ENCODE measurements at regions not wholly inside any gene's neighbourhood (a gene's known extent, or its start where the extent isn't known, plus 50 kb on each side); places are given as distances from the start of the nearest gene placed in this dataset.
A peak's percentile ranks its signal among the peaks of the same experiment; 100 is the strongest.

GRCh38 chr1:116230712-116231111, 119.5 kb downstream of the MAB21L3 start:
- no peak for DNase-seq (ENCODE audit: extremely low spot score, insufficient read length, low read depth)
- FAIRE-seq = no peak

GRCh38 chr1:116231752-116232151, 120.6 kb downstream of the MAB21L3 start:
- no peak for FAIRE-seq
- no peak for DNase-seq (ENCODE audit: extremely low spot score, insufficient read length, low read depth)

GRCh38 chr1:116232989-116233514, 121.9 kb downstream of the MAB21L3 start:
- DNase-seq (ENCODE audit: extremely low spot score, insufficient read length, low read depth) = no peak
- FAIRE-seq = no peak

GRCh38 chr1:116234429-116234828, 123.2 kb downstream of the MAB21L3 start:
- FAIRE-seq (no peak), DNase-seq (ENCODE audit: extremely low spot score, insufficient read length, low read depth) (no peak)

- no peak for FAIRE-seq
- DNase-seq (ENCODE audit: extremely low spot score, insufficient read length, low read depth) = no peak
These were observed 128.7 kb downstream of the MAB21L3 start for GRCh38 chr1:116239916-116240315.

GRCh38 chr1:116242741-116243140, 130.3 kb upstream of the ATP1A1 start:
- DNase-seq (ENCODE audit: extremely low spot score, insufficient read length, low read depth) (no peak), FAIRE-seq (no peak)

- FAIRE-seq (no peak), DNase-seq (ENCODE audit: extremely low spot score, insufficient read length, low read depth) (no peak)
These were observed 129.6 kb upstream of the ATP1A1 start for GRCh38 chr1:116243333-116244054.

- no peak for DNase-seq (ENCODE audit: extremely low spot score, insufficient read length, low read depth)
- no peak for FAIRE-seq
These were observed 126.9 kb upstream of the ATP1A1 start for GRCh38 chr1:116246174-116246573.

- FAIRE-seq = no peak
- DNase-seq (ENCODE audit: extremely low spot score, insufficient read length, low read depth) = no peak
These were observed 120.8 kb upstream of the ATP1A1 start for GRCh38 chr1:116252271-116252670.

- FAIRE-seq (no peak), DNase-seq (ENCODE audit: extremely low spot score, insufficient read length, low read depth) (no peak)
These were observed 120.3 kb upstream of the ATP1A1 start for GRCh38 chr1:116252785-116253184.

- no peak for DNase-seq (ENCODE audit: extremely low spot score, insufficient read length, low read depth)
- no peak for FAIRE-seq
These were observed 119.3 kb upstream of the ATP1A1 start for GRCh38 chr1:116253566-116254382.

GRCh38 chr1:116254776-116255175, 118.3 kb upstream of the ATP1A1 start:
- FAIRE-seq (no peak), DNase-seq (ENCODE audit: extremely low spot score, insufficient read length, low read depth) (no peak)

GRCh38 chr1:116255486-116256285, 117.4 kb upstream of the ATP1A1 start:
- DNase-seq (ENCODE audit: extremely low spot score, insufficient read length, low read depth) (no peak), FAIRE-seq (no peak)

- no peak for DNase-seq (ENCODE audit: extremely low spot score, insufficient read length, low read depth)
- no peak for FAIRE-seq
These were observed 116.8 kb upstream of the ATP1A1 start for GRCh38 chr1:116256286-116256649.

GRCh38 chr1:116256875-116257274, 116.2 kb upstream of the ATP1A1 start:
- DNase-seq (ENCODE audit: extremely low spot score, insufficient read length, low read depth) (no peak), FAIRE-seq (no peak)

- DNase-seq (ENCODE audit: extremely low spot score, insufficient read length, low read depth) = no peak
These were observed 115.7 kb upstream of the ATP1A1 start for GRCh38 chr1:116257341-116257767.

GRCh38 chr1:116257836-116258235, 115.2 kb upstream of the ATP1A1 start:
- FAIRE-seq = no peak
- DNase-seq (ENCODE audit: extremely low spot score, insufficient read length, low read depth) = no peak

More at GRCh38 chr1:116257341-116257767, 115.7 kb upstream of the ATP1A1 start:
- peak; percentile 42 for FAIRE-seq

GRCh38 chr1:116258668-116259419, 114.2 kb upstream of the ATP1A1 start:
- FAIRE-seq (no peak), DNase-seq (ENCODE audit: extremely low spot score, insufficient read length, low read depth) (no peak)

- no peak for FAIRE-seq
- no peak for DNase-seq (ENCODE audit: extremely low spot score, insufficient read length, low read depth)
These were observed 113.4 kb upstream of the ATP1A1 start for GRCh38 chr1:116259663-116260062.

GRCh38 chr1:116260115-116260514, 112.9 kb upstream of the ATP1A1 start:
- no peak for FAIRE-seq
- no peak for DNase-seq (ENCODE audit: extremely low spot score, insufficient read length, low read depth)
